ENCODE measurements at regions not wholly inside any gene's neighbourhood (a gene's known extent, or its start where the extent isn't known, plus 50 kb on each side); places are given as distances from the start of the nearest gene placed in this dataset.

DNA sequence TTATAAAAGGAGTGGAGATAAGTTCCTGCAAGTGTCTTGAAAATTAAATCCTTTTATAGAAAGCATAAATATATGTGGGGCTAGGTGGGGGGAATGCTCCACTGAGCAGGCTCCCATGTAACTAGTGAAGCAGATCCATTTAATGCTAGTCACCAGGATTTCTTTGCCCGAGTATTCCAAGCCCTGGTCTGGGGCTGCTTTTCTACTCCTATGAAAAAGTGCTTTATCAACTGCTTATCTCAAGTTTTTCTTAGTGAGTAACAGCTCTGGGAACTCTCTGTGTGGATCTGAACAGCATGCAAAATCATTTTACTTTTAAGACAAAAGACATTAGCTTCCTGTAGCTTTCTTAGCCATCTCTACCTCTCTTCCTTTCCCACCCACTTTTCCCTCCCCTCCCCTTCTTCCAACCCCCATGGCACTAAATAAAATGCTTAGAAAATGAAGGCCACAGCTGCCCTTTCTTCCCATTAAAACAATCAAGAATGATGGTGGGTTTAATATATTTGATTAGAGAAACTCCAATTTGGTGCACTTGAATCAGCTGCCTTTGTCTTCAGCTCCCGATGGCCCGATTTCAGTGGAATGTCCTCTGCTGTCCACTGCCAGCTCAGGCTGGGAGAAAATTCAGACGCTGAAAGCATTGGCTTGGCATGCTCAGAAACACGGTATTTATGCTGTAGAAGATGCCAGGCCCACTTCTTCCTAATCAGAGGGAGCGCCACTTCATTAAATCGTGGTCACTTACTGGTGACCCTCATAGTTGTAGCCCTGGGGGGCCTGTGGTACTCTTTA is 475.1 kb downstream of the FOXO1 start:
- DNase-seq = no peak
- H3K27ac ChIP-seq = peak overlapping the region; percentile 49 to 68 (median 55)
- H3K4me3 ChIP-seq = no peak overlapping the region
- H3K9me3 ChIP-seq = no peaks in the 10 kb centered on the region
- H3K4me1 ChIP-seq = peaks cover 0 to 14% (median 7%) of the 10 kb centered on the region in 4 donors
- no peak for TF ChIP-seq POLR2A (IDR thresholded peaks at IDR 0.05)
- TF ChIP-seq, protein P1, sequence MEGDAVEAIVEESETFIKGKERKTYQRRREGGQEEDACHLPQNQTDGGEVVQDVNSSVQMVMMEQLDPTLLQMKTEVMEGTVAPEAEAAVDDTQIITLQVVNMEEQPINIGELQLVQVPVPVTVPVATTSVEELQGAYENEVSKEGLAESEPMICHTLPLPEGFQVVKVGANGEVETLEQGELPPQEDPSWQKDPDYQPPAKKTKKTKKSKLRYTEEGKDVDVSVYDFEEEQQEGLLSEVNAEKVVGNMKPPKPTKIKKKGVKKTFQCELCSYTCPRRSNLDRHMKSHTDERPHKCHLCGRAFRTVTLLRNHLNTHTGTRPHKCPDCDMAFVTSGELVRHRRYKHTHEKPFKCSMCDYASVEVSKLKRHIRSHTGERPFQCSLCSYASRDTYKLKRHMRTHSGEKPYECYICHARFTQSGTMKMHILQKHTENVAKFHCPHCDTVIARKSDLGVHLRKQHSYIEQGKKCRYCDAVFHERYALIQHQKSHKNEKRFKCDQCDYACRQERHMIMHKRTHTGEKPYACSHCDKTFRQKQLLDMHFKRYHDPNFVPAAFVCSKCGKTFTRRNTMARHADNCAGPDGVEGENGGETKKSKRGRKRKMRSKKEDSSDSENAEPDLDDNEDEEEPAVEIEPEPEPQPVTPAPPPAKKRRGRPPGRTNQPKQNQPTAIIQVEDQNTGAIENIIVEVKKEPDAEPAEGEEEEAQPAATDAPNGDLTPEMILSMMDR (IDR thresholded peaks at IDR 0.05) = no peak
- H3K27me3 ChIP-seq = no peaks in the 10 kb centered on the region
- no peaks in the 10 kb centered on the region for H3K36me3 ChIP-seq

DNA sequence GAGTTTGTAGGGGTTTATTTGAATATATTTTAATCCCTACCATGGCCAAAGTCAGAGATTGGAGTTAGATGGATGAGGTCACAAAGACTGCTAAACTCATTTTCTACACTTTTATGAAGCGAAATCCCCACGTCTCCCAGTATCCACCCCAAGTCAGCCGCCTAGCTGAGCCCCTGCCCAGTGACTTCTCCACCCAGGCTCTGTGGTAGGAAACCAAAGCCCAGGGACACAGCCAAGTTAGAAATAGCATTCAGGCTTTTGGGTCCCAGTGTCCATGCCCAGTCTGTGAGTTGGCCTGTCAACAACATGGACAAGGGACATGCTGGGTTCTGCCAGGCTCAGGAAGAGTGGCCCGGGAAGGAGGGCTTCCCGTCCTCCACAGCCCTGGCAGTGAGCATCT is 474.0 kb downstream of the FOXO1 start:
- DNase-seq = no peak
- H3K4me1 ChIP-seq = peaks cover 0 to 14% (median 7%) of the 10 kb centered on the region in 4 donors

DNA sequence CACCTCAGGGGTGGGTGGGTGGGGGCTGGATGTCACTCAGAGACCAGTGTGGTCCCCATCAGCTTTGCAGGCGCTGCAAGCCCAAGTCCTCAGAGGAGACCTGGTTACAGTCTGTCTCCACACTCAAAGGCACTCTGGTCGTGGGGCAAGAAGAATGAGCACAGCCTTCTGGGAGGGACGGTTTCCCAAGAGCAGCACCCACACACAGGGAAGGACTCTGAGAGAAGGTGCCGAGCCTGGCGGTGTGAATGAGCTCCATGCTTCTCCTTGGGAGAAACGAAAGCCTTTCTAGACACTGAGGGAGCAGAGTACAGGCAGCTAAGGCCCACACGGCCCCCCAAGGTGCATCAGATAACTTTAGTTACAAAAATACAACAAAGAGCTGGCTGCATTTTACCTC is 473.6 kb downstream of the FOXO1 start:
- H3K4me1 ChIP-seq = peaks cover 0 to 14% (median 7%) of the 10 kb centered on the region in 4 donors
- H3K27ac ChIP-seq = peak overlapping the region; percentile 6 to 49 (median 27)
- H3K27me3 ChIP-seq = no peaks in the 10 kb centered on the region
- TF ChIP-seq, protein P1 (IDR thresholded peaks at IDR 0.05) = no peak
- no peak for TF ChIP-seq POLR2A (IDR thresholded peaks at IDR 0.05)
- H3K4me3 ChIP-seq = no peak overlapping the region
- no peak for DNase-seq
- no peaks in the 10 kb centered on the region for H3K9me3 ChIP-seq
- H3K36me3 ChIP-seq = no peaks in the 10 kb centered on the region

More for the DNA sequence above, 474.0 kb downstream of the FOXO1 start:
- Histone ChIP-seq H3K36me3 (no peaks in the 10 kb centered on the region), H3K27me3 (no peaks in the 10 kb centered on the region), H3K4me3 (no peak overlapping the region), H3K9me3 (no peaks in the 10 kb centered on the region), H3K27ac (peak overlapping the region; percentile 6 to 49 (median 27))
- TF ChIP-seq POLR2A (IDR thresholded peaks at IDR 0.05) = no peak
- TF ChIP-seq, protein P1 (IDR thresholded peaks at IDR 0.05) = no peak

DNA sequence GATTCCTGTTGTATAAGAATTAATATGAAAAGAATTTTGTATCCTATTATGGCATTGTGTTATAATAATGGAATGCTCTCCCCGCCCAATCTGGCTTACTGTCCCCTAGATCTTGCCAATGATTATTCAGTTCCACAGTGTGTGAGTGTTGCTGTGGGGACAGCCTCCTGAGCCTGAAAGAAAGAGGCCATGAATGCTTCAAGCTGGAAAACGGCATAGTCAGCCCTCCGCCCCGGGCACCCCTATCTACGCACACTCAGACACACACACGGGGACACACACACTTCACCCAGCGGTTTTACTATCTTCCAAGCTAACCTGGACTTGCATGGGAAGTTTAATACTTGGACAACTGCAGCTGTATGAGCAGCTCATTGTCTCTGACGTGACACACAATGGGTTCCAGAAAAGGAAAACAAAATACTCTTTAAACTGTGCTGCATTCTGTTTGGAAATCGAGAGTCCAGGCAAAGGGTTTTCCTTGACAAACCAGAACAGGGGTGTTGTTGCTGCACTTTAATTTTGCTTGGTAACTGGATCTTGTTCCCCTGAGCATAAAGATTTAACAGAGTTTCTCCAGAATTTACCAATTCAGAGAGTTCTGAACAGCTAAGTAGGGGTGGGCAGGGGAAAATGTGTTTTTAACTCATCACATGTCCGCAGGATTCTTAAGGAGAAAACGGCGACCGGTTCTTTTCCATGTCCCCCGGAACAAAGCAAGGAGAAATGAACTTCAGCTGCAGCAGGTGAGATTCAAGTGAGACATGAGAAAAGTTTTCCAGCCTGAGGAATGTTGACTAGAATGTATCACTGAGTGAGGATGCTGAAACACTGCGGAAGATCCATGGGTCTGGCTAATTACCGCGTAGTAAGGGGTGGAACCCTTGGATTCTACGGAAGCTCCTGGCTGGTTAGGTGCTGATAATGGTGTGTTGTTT is 472.9 kb downstream of the FOXO1 start:
- no peak for DNase-seq
- Histone ChIP-seq H3K27ac (peak overlapping the region; percentile 6 to 52 (median 34)), H3K4me3 (no peak overlapping the region), H3K9me3 (no peaks in the 10 kb centered on the region), H3K36me3 (no peaks in the 10 kb centered on the region), H3K27me3 (no peaks in the 10 kb centered on the region), H3K4me1 (peaks cover 0 to 14% (median 7%) of the 10 kb centered on the region in 4 donors)
- TF ChIP-seq POLR2A (IDR thresholded peaks at IDR 0.05) = no peak
- TF ChIP-seq, protein P1 (IDR thresholded peaks at IDR 0.05) = no peak

DNA sequence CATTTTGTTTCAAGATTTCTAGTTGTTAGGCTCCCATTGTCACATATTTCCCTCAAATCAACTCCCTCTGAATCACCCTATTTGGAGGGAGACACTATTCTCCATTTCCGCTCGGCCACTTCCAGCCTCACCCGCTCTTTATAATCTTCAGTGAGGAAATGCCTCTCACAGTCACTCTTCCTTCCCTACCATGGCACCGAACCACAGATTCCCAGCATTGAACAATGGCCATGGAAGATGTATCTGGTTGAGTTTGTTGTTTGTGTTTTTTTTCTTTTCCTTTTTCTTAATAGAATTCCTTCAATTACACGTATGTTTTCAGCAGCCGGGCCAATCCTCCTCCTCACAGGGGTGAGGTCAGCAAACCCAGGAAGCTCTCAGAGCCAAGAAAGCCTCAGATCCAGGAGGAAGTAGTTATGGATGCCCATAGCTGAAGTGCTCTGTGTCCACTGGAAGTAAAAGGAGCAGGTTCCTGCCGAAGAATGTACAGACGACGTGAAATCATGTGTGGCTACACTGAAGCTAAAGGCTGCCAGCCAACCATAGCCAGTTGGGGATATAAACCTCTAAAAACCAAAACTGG is 472.1 kb downstream of the FOXO1 start:
- Histone ChIP-seq H3K4me1 (peaks cover 0 to 14% (median 7%) of the 10 kb centered on the region in 4 donors), H3K36me3 (no peaks in the 10 kb centered on the region), H3K4me3 (no peak overlapping the region), H3K9me3 (no peaks in the 10 kb centered on the region), H3K27me3 (no peaks in the 10 kb centered on the region), H3K27ac (peak overlapping the region in 2 of 4 donors; percentile 3 to 49)
- no peak for TF ChIP-seq POLR2A (IDR thresholded peaks at IDR 0.05)
- TF ChIP-seq, protein P1 (IDR thresholded peaks at IDR 0.05) = no peak
- DNase-seq = no peak

Data from Peyer's patch (tissue), 4 donors.